ENCODE measurements at regions not wholly inside any gene's neighbourhood (a gene's known extent, or its start where the extent isn't known, plus 50 kb on each side); places are given as distances from the start of the nearest gene placed in this dataset.

DNA sequence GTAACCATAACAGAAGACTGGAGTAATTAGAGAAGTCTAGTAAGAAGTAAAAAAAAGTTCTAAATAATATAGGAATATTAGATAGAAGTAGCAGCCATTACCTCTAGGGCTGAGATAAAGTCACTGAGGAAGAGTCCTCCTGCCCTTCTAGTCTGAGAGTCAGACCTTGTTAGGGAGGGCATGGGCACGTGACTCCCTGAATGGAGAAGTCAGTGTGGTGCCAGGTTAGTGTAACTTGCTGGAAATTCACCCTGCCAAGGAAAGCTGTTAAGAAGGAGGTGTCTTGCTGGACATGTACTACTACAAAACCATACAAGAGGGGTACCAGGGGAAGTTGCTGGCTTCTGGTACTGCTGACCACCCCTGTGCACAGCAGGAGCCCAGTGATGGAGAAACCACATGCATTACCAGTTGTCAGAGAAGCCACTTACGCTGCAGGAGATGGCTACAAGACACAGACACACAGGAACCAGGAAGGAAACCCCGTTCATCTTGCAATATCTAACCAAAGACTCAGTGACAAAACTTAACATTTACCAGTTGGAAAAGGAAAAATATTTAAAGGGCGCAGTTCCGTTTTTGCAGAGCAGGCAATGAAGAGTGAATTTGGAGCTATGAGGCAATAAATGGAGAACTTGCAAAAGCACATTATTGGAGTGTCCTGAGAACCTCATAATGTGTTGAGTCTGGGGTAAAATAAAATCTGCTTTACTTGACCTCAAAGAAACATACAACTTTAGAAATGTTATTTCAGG, 77.2 kb upstream of the TLK1 start:
- Mint-ChIP-seq H3K9me3 (peaks cover 2% of the 10 kb centered on the region), H3K27me3 (peaks cover 5% of the 10 kb centered on the region), H3K4me3 (no peak overlapping the region), H3K4me1 (peaks cover 8% of the 10 kb centered on the region), H3K27ac (peak overlapping the region; percentile 23), H3K36me3 (peaks cover 6% of the 10 kb centered on the region)
- DNase-seq (no peak), ATAC-seq (ENCODE audit: low read depth) (no peak)
- POLR2A ChIA-PET, result no interaction called here

DNA sequence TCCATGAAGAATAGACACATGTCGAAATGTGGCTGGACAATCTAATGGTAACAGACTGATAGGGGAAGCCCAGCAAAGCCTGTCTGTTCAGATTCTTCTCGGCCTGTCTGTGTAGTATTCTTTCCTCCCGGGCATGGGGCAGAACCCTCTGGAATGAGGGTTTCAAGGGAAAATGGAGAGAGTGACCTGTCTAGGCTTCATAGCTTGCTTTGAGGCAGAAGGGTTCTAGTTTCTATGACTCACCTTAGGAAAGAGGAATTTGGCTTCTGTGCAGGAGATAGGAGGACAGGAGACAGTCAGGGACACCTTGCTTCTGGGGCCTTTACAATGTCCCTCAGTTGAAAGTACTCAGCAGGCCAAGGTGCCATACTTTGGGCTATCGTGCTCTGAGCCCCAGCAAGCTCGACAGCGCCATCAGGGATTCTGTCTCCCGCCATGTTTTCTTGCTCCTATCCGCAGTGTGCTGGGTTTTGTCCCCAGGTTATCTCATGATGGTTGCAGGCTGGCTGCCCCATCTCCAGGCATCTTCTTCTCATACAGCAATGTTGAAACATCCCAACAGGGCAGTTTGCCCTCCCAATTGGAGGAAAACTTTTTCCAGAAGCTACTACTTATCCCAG, 74.7 kb upstream of the TLK1 start:
- no peak for ATAC-seq (ENCODE audit: low read depth)
- POLR2A ChIA-PET, result no interaction called here

DNA sequence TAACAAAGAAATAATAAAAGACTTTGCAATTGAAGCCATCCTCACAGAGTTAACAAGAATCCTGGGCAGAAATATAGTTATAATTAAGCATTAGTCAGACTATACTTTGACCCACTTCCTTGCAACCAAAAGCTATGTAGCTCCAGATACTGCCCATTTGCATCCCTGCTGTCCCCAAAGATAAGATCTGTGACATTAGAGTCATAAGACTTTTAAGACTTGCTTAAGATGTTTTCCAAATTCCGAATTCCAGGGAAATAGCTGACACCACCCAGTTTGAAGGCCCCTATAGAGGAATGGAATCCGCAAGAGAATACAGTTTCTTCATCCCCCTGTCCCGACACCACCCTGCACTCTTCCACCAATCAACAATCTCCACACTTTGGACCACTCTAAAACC, 69.5 kb upstream of the TLK1 start:
- no peaks in the 10 kb centered on the region for H3K9me3 Mint-ChIP-seq
- DNase-seq (no peak), ATAC-seq (ENCODE audit: low read depth) (no peak)
- H3K36me3 Mint-ChIP-seq, result no peaks in the 10 kb centered on the region
- H3K4me3 Mint-ChIP-seq, result no peak overlapping the region
- no peak overlapping the region for H3K27ac Mint-ChIP-seq
- peaks cover 5% of the 10 kb centered on the region for H3K27me3 Mint-ChIP-seq
- H3K4me1 Mint-ChIP-seq, result no peaks in the 10 kb centered on the region
- POLR2A ChIA-PET, result no interaction called here

More for the DNA sequence above, 74.7 kb upstream of the TLK1 start:
- H3K4me1 Mint-ChIP-seq, result peaks cover 8% of the 10 kb centered on the region
- H3K36me3 Mint-ChIP-seq, result peaks cover 6% of the 10 kb centered on the region
- H3K27me3 Mint-ChIP-seq, result peaks cover 5% of the 10 kb centered on the region
- peaks cover 2% of the 10 kb centered on the region for H3K9me3 Mint-ChIP-seq
- H3K4me3 Mint-ChIP-seq, result no peak overlapping the region
- no peak for DNase-seq
- H3K27ac Mint-ChIP-seq, result no peak overlapping the region

DNA sequence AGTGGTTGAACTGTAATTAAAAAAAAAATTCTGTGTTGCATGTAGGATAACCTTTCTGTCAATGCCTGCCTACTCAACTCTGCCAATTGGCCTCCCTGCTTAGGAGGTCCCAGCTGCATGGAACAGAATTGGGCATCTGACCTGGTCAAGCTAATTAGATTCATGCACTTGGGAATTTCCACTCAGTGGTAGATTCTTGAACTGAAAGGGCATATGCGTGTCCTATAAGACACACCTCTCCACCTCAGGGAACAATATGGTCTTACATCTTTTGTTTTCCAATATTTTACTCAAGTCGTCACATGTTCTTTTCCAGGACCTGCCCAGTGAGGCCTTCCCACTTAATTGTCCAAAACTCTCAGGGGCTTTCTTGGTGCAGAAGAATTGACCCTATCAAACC, 68.1 kb upstream of the TLK1 start:
- H3K27ac Mint-ChIP-seq, result no peak overlapping the region
- H3K27me3 Mint-ChIP-seq, result peaks cover 5% of the 10 kb centered on the region
- H3K9me3 Mint-ChIP-seq, result peaks cover 3% of the 10 kb centered on the region
- DNase-seq (no peak), ATAC-seq (ENCODE audit: low read depth) (no peak)
- no peak overlapping the region for H3K4me3 Mint-ChIP-seq
- H3K4me1 Mint-ChIP-seq, result no peaks in the 10 kb centered on the region
- POLR2A ChIA-PET, result no interaction called here
- peaks cover 1% of the 10 kb centered on the region for H3K36me3 Mint-ChIP-seq

DNA sequence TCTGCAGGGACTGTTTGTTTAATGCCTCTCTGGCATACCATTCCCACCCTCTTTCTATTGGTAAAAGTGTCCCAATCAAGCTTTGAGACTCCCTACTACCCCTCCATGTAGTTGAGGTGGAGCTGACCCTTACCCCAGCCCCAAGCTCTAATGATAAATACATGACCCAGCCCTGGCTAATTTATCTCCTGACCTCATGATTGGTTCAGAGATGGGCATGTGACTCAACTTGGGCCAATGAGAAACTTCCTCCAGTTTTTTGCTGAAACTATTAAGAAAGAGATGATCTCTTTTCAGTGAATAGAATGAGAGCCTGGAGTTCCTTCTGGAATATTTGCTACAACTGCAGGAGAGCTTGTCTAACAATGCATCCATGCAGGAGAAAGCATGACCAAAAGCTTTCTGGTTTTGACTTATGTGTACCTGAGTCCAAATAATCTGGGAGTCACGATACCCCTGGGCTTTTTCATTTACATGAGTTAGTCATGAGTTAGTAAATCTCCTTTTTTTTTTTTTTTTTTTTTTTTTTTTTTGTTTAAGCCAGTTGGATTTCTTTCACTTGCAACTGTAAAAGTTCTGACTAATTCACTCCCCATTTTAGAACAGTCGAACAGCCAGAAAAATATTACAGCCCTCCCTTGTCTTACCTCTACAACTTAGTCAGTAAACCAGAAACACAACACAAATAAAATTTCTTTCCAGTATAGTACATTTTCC, 66.5 kb upstream of the TLK1 start:
- H3K4me3 Mint-ChIP-seq, result no peak overlapping the region
- no peak overlapping the region for H3K27ac Mint-ChIP-seq
- no peaks in the 10 kb centered on the region for H3K4me1 Mint-ChIP-seq
- POLR2A ChIA-PET, result no interaction called here
- ATAC-seq (ENCODE audit: low read depth) (no peak), DNase-seq (no peak)
- peaks cover 5% of the 10 kb centered on the region for H3K9me3 Mint-ChIP-seq
- peaks cover 3% of the 10 kb centered on the region for H3K36me3 Mint-ChIP-seq
- H3K27me3 Mint-ChIP-seq, result no peaks in the 10 kb centered on the region

DNA sequence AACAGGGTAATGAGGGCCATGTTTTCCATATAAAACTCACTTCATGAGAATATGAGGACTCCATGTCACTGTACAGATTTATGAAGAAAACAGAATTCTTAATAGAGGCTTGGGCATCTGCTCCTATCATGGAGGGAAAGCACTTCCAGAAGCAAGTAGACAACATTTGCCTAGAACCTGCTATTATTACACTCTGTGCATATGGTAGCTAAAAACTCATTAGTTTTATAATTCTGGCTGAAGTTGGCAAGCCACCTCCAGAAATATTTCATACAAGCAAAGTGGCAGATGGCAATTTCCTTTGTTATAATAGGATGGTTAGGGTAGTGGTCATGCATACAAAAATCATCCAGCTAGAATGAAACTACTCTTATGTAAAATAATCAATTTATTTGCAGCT, 65.8 kb upstream of the TLK1 start:
- Mint-ChIP-seq H3K4me3 (no peak overlapping the region), H3K36me3 (peaks cover 3% of the 10 kb centered on the region), H3K9me3 (peaks cover 7% of the 10 kb centered on the region), H3K4me1 (no peaks in the 10 kb centered on the region), H3K27ac (no peak overlapping the region), H3K27me3 (no peaks in the 10 kb centered on the region)
- POLR2A ChIA-PET, result no interaction called here
- no peak for DNase-seq
- ATAC-seq (ENCODE audit: low read depth), result no peak

DNA sequence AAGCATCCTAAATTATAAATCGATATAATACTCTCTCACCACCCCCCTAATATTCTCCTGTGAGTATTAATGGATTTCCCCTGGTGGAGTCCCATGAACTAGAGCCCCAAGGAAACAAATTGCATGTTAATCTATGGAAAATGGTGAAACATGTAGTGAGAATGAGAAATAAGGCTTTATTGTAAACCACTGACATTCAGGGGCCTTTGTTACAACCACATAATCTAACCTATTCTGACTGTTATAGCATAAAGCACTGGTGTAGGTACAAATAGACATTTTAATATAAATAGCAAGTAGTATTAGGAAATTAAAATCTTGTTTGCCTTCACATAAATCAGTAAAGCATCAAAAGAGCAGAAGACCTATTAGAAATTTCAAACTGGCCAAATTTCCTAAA, 65.3 kb upstream of the TLK1 start:
- no peak for ATAC-seq (ENCODE audit: low read depth)
- Mint-ChIP-seq H3K27ac (no peak overlapping the region), H3K4me1 (no peaks in the 10 kb centered on the region), H3K36me3 (peaks cover 3% of the 10 kb centered on the region), H3K27me3 (no peaks in the 10 kb centered on the region), H3K4me3 (no peak overlapping the region), H3K9me3 (peaks cover 8% of the 10 kb centered on the region)
- DNase-seq, result no peak
- POLR2A ChIA-PET, result no interaction called here

DNA sequence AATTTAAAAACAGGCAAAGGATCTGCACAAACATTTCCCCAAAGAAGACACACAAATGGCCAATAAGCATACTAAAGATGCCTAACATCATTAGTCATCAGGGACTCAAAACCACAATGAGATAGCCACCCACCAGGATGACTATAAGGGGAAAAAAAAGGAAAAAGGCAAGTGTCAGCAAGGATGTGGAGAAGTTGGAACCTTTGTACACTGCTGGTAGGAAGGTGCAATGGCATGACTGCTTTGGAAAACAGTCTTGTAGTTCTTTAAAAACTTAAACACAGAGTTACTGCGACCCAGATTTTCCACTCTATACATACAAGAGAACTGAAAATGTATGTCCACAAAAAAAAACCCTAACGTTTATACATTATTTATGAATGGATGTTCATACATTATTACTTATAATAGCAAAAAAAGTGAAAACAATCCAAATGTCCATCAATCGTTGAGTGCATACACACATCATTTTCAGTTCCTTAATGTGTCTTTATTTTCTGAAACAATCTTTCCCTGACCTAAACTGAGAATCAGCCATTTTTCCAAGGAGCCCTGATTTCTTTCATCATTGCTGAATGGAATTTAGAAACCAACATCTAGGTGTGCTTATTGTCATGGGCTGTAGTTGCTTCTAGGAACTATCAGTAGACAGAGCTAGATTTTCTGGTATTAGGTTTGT, 64.7 kb upstream of the TLK1 start:
- POLR2A ChIA-PET, result no interaction called here
- H3K36me3 Mint-ChIP-seq, result peaks cover 3% of the 10 kb centered on the region
- H3K4me1 Mint-ChIP-seq, result no peaks in the 10 kb centered on the region
- H3K27me3 Mint-ChIP-seq, result no peaks in the 10 kb centered on the region
- peaks cover 8% of the 10 kb centered on the region for H3K9me3 Mint-ChIP-seq
- H3K4me3 Mint-ChIP-seq, result no peak overlapping the region
- DNase-seq (no peak), ATAC-seq (ENCODE audit: low read depth) (no peak)
- H3K27ac Mint-ChIP-seq, result no peak overlapping the region

DNA sequence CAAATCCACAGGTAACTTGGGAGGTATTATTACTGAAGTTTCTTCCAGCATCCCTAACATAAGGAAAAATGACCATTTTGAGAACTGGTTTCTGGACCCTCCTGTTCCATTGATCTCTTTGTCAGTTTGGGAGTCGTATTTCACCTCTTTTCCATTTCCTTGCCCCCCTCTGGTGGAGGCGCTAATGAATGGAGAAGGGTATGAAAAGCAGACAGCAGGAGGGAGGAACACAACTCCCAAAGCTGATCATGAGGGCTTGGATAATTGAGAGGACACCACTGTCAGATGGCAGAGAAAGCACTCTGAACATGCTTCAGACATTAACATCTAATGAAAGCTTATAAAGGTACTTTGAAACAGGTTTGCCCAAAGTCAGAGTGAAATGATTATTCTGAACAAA, 56.6 kb upstream of the TLK1 start:
- H3K4me3 Mint-ChIP-seq, result no peak overlapping the region
- POLR2A ChIA-PET, result no interaction called here
- peaks cover 10% of the 10 kb centered on the region for H3K9me3 Mint-ChIP-seq
- no peak overlapping the region for H3K27ac Mint-ChIP-seq
- H3K27me3 Mint-ChIP-seq, result no peaks in the 10 kb centered on the region
- peaks cover 6% of the 10 kb centered on the region for H3K36me3 Mint-ChIP-seq
- peaks cover 4% of the 10 kb centered on the region for H3K4me1 Mint-ChIP-seq
- DNase-seq (no peak), ATAC-seq (ENCODE audit: low read depth) (no peak)

DNA sequence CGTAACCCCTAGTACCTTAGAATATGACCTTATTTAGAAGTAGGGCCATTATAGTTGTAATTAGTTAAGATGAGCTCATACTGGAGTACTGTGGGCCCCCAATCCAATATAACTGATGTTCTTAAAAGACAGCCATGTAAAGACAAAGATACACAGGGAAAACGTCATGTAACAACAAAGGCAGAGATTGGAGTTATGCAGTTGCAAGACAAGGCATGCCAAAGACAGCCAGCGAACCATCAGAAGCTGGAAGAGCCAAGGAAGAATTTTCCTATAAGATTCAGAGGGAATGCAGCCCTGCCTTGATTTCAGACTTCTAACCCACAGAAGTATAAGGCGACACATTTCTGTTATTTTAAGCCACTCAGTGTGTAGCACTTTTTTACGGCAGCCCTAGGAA, 55.9 kb upstream of the TLK1 start:
- peaks cover 5% of the 10 kb centered on the region for H3K4me1 Mint-ChIP-seq
- POLR2A ChIA-PET, result no interaction called here
- H3K36me3 Mint-ChIP-seq, result peaks cover 6% of the 10 kb centered on the region
- no peaks in the 10 kb centered on the region for H3K27me3 Mint-ChIP-seq
- DNase-seq, result no peak
- no peak overlapping the region for H3K4me3 Mint-ChIP-seq
- no peak overlapping the region for H3K27ac Mint-ChIP-seq
- H3K9me3 Mint-ChIP-seq, result peaks cover 9% of the 10 kb centered on the region
- ATAC-seq (ENCODE audit: low read depth), result no peak

DNA sequence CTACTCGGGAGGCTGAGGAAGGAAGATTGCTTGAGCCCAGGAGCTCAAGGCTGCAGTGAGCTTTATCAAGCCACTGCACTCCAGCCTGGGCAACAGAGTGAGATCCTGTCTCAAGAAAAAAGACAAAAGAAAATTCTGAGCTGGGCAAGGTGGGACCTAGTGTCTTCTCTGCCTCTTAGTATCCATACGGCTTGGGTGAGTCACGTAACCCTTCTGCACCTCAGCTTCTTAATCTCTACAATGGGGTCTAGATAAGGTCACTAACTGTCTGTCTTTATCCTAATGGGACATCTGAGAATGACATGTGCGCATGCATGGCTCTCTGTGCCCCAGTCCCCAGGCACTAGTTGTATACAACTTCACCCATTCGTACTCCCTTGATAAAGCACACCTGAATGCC, 53.4 kb upstream of the TLK1 start:
- Mint-ChIP-seq H3K9me3 (peaks cover 7% of the 10 kb centered on the region), H3K36me3 (peaks cover 6% of the 10 kb centered on the region), H3K4me3 (no peak overlapping the region), H3K4me1 (peaks cover 19% of the 10 kb centered on the region), H3K27me3 (no peaks in the 10 kb centered on the region), H3K27ac (no peak overlapping the region)
- no peak for ATAC-seq (ENCODE audit: low read depth)
- no peak for DNase-seq
- POLR2A ChIA-PET, result no interaction called here

DNA sequence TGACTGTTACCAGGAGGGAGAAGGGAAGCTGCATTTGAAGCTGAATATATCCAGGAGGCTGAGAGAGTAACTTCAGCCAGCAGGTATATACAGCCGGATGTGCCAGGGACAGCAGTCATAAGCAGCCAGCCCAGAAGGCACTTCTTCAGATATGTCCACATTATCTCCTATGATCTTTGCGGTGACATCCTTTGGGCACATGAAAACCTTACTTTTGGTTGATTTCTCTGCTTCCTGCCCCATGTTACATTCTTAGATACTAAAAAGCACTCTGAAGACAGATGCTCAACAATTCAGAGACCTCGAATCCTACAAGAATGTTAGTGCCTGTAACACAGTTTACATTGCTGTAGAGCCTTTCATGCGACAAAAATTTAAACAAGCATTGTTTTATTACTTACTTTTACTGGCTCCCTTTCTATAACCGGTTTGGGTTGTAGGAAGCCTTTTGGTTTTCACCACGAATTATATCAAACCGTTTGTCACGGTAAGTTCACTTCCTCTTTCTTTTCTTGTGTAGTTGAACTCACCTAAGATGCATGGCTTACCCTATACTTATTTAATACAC, 50.3 kb upstream of the TLK1 start:
- Mint-ChIP-seq H3K4me3 (peak overlapping the region; percentile 70), H3K27ac (peak overlapping the region; percentile 95), H3K27me3 (no peaks in the 10 kb centered on the region), H3K4me1 (peaks cover 23% of the 10 kb centered on the region), H3K9me3 (peaks cover 7% of the 10 kb centered on the region), H3K36me3 (peaks cover 9% of the 10 kb centered on the region)
- DNase-seq (peak; percentile 37), ATAC-seq (ENCODE audit: low read depth) (peak; percentile 97)
- POLR2A ChIA-PET, result interaction anchor here (1.0 to 1.4 kb wide), 3 partner anchors 37 to 50 kb away, joined by 4 to 10 read pairs (median 5); no protein-coding TSS in a partner anchor

All from activated naive CD8-positive, alpha-beta T cell treated with anti-CD3 and anti-CD28 coated beads, Interleukin-2, amount 10 ng/mL, durations not matched to agents 7 days and 5 days (primary cell).